Glomerular endothelial cell (primary cell): ENCODE measurements at regions not wholly inside any gene's neighbourhood (a gene's known extent, or its start where the extent isn't known, plus 50 kb on each side); places are given as distances from the start of the nearest gene placed in this dataset.
"Not testable (repeated sequence)": the region's sequence is repeated elsewhere in the genome, so short reads cannot be mapped to it uniquely, and the experiment has no call there.

Source experiments
- DNase-seq: peaks from one replicate; pipeline ENCODE4 v3.0.0-alpha.2; 2011; ENCODE audit warnings: low read depth, low spot score; ENCODE audit errors: extremely low read depth

- DNase-seq, result no peak
Measured at GRCh38 chr14:71237556-71237955, 330.3 kb downstream of the PCNX1 start.

GRCh38 chr14:71238835-71239234, 331.6 kb downstream of the PCNX1 start:
- DNase-seq, result no peak

GRCh38 chr14:71240171-71240570, 332.9 kb downstream of the PCNX1 start:
- DNase-seq, result no peak

GRCh38 chr14:71240866-71241520, 333.7 kb downstream of the PCNX1 start:
- DNase-seq, result no peak

GRCh38 chr14:71242237-71242748, 335.0 kb downstream of the PCNX1 start:
- no peak for DNase-seq

GRCh38 chr14:71243697-71244096, 336.4 kb downstream of the PCNX1 start:
- no peak for DNase-seq

- DNase-seq, result no peak
Measured at GRCh38 chr14:71244341-71244740, 337.1 kb downstream of the PCNX1 start.

GRCh38 chr14:71245659-71246361, 338.6 kb downstream of the PCNX1 start:
- no peak for DNase-seq

- DNase-seq, result no peak
Measured at GRCh38 chr14:71246539-71246938, 339.3 kb downstream of the PCNX1 start.

- DNase-seq, result no peak
Measured at GRCh38 chr14:71247106-71247505, 339.8 kb downstream of the PCNX1 start.

- DNase-seq, result no peak
Measured at GRCh38 chr14:71248194-71248593, 340.9 kb downstream of the PCNX1 start.

GRCh38 chr14:71250347-71250746, 343.1 kb downstream of the PCNX1 start:
- DNase-seq, result no peak

- no peak for DNase-seq
Measured at GRCh38 chr14:71250791-71251190, 343.5 kb downstream of the PCNX1 start.

- not testable (repeated sequence) for DNase-seq
Measured at GRCh38 chr14:71254091-71254719, 346.9 kb downstream of the PCNX1 start.

- DNase-seq, result no peak
Measured at GRCh38 chr14:71261206-71261605, 353.9 kb downstream of the PCNX1 start.

- DNase-seq, result no peak
Measured at GRCh38 chr14:71262441-71262840, 355.2 kb downstream of the PCNX1 start.

- DNase-seq, result no peak
Measured at GRCh38 chr14:71264260-71264659, 357.0 kb downstream of the PCNX1 start.

GRCh38 chr14:71267007-71267513, 359.8 kb downstream of the PCNX1 start:
- DNase-seq, result no peak

GRCh38 chr14:71267691-71268090, 360.4 kb downstream of the PCNX1 start:
- DNase-seq, result no peak

- DNase-seq, result no peak
Measured at GRCh38 chr14:71270111-71270510, 362.9 kb downstream of the PCNX1 start.

- no peak for DNase-seq
Measured at GRCh38 chr14:71271166-71271945, 364.1 kb downstream of the PCNX1 start.
